K562 (cell line): ENCODE measurements at regions not wholly inside any gene's neighbourhood (a gene's known extent, or its start where the extent isn't known, plus 50 kb on each side); places are given as distances from the start of the nearest gene placed in this dataset.

Experiments
- ATAC-seq: fragments of 200-7000 bp; cut with Tn5 transposase; 3 replicates; pipeline ENCODE4 v1.9.1; 2020; ENCODE audit warnings: moderate library complexity
- BruUV-seq: library from RNA; stranded (reverse); fragments of 400-500 nt; replicated peaks from 2 replicates; lab custom pipeline; 2021; lab: Mats Ljungman, UMichigan
- CTCF ChIA-PET: fragments of 300-600 bp; formaldehyde crosslinking; extraction: SDS; loops from one replicate; lab custom pipeline; 2021; ENCODE audit warnings: low intra/inter-chr PET ratio; lab: Yijun Ruan, JAX
- POLR2A ChIA-PET: fragments of 300-600, 350-650 bp; sonication (Branson Sonifier 250); formaldehyde crosslinking; extraction: SDS; loops from one replicate; lab custom pipeline; 2021; ENCODE audit warnings: antibody characterized with exemption, inconsistent platforms; lab: Yijun Ruan, JAX
- DNase-seq, 4 experiments: peaks; one replicate each; pipeline versions ENCODE4 v3.0.0 to v3.0.0-alpha.2; 2011 to 2018; ENCODE audit warnings: low spot score in 3 of 4, mixed read lengths in 3 of 4; ENCODE audit errors: extremely low read depth in 1 of 4
- FAIRE-seq: peaks from 2 replicates; lab custom pipeline; 2011; peaks lifted over from hg19 to GRCh38; lab: Jason Lieb, UNC
- H2AFZ ChIP-seq: 2 replicates; pipeline ENCODE4 v1.6.0; 2011; ENCODE audit warnings: low read depth, low read length, control low read depth, inconsistent platforms
- H3K27ac ChIP-seq: fragments of 200-600 bp; 3 replicates; pipeline ENCODE4 v1.8.0; 2011; ENCODE audit warnings: low read depth, mild to moderate bottlenecking, control low read depth, inconsistent platforms, low read length, moderate library complexity, mixed read lengths; ENCODE audit errors: extremely low read depth
- H3K27me3 ChIP-seq, 2 experiments: fragments of 300-600 bp in 1 of 2; 2 replicates in 1 of 2; 3 replicates in 1 of 2; pipeline versions ENCODE4 v1.6.0 to v1.8.0; 2011; ENCODE audit warnings: inconsistent platforms in 2 of 2, low read length in 2 of 2, mild to moderate bottlenecking in 1 of 2, mixed read lengths in 1 of 2, moderate library complexity in 1 of 2; ENCODE audit not compliant: control insufficient read depth in 2 of 2, insufficient read depth in 2 of 2
- H3K36me3 ChIP-seq: fragments of 300-600 bp; 3 replicates; pipeline ENCODE4 v1.8.0; 2011; ENCODE audit warnings: mild to moderate bottlenecking, low read length, inconsistent platforms; ENCODE audit not compliant: control insufficient read depth, insufficient read depth
- H3K4me1 ChIP-seq, 2 experiments: fragments of 200-600 bp in 1 of 2; replicated peaks in 1 of 2; 2 replicates in 1 of 2; 3 replicates in 1 of 2; pipeline versions ENCODE4 v1.5.1 to v1.8.0; 2011; ENCODE audit warnings: inconsistent platforms in 2 of 2, low read length in 2 of 2, mild to moderate bottlenecking in 1 of 2, mixed read lengths in 1 of 2, moderate library complexity in 1 of 2; ENCODE audit not compliant: control insufficient read depth in 2 of 2, insufficient read depth in 2 of 2
- H3K4me2 ChIP-seq: 2 replicates; pipeline ENCODE4 v1.6.1; 2011; ENCODE audit warnings: low read length, control low read depth, inconsistent platforms, mixed read lengths; ENCODE audit not compliant: insufficient read depth
- H3K4me3 ChIP-seq: fragments of 200-600 bp; sonication (generic), shearing (Covaris generic); 2 replicates; pipeline ENCODE4 v1.5.1; 2016; ENCODE audit warnings: control low read depth, inconsistent platforms
- H3K79me2 ChIP-seq: fragments of 200-600 bp; 3 replicates; pipeline ENCODE4 v1.8.0; 2011; ENCODE audit warnings: low read length, inconsistent platforms; ENCODE audit not compliant: control insufficient read depth, insufficient read depth
- H3K9ac ChIP-seq, 2 experiments: 2 replicates each; pipeline versions ENCODE4 v1.6.0 to v1.6.1; 2011; ENCODE audit warnings: low read depth in 2 of 2, low read length in 2 of 2, control low read depth in 1 of 2, inconsistent platforms in 1 of 2, mild to moderate bottlenecking in 1 of 2, mixed read lengths in 1 of 2; ENCODE audit not compliant: insufficient read depth in 1 of 2
- H3K9me1 ChIP-seq: one replicate; pipeline ENCODE4 v1.6.0; 2011; ENCODE audit warnings: inconsistent platforms, mild to moderate bottlenecking, low read length, moderate library complexity; ENCODE audit not compliant: control insufficient read depth, insufficient read depth
- H3K9me3 ChIP-seq: replicated peaks from 2 replicates; pipeline ENCODE4 v1.5.1; 2011; ENCODE audit warnings: low read depth, low read length, inconsistent platforms; ENCODE audit not compliant: control insufficient read depth, insufficient read depth
- H4K20me1 ChIP-seq: replicated peaks from 2 replicates; pipeline ENCODE4 v1.6.1; 2011; ENCODE audit warnings: low read length, inconsistent platforms, mixed read lengths; ENCODE audit not compliant: control insufficient read depth, insufficient read depth
- CBX1 ChIP-seq: sonication (generic); IDR thresholded peaks from 2 replicates; pipeline ENCODE4 v1.6.1; 2016; ENCODE audit warnings: antibody characterized with exemption, low read depth, mild to moderate bottlenecking
- CBX3 ChIP-seq, 2 experiments: IDR thresholded peaks; 1 replicate in 1 of 2; 2 replicates in 1 of 2; pipeline ENCODE4 v1.6.1; 2012; ENCODE audit warnings: inconsistent platforms in 2 of 2, low read length in 2 of 2, borderline replicate concordance in 1 of 2, control low read depth in 1 of 2
- HMG20B ChIP-seq: fragments of 250-450 bp; sonication (Bioruptor Pico); IDR thresholded peaks from 2 replicates; pipeline ENCODE4 v1.5.0; 2021; ENCODE audit warnings: mild to moderate bottlenecking
- TRIM28 ChIP-seq: fragments of 450-650 bp; IDR thresholded peaks from 2 replicates; pipeline ENCODE4 v1.6.1; 2017
- ZBTB33 ChIP-seq: sonication (generic); formaldehyde crosslinking; IDR thresholded peaks from 2 replicates; pipeline ENCODE4 v1.8.1; 2023; ENCODE audit warnings: mild to moderate bottlenecking, missing genetic modification reagents
- ZEB2 ChIP-seq: fragments of 450-650 bp; IDR thresholded peaks from 2 replicates; pipeline ENCODE4 v1.6.1; 2016
- WGBS: fragments of 100-300 bp; shearing (Covaris generic); methylation state at CpG from one replicate; pipeline ENCODE4 v1.1.6; 2016; ENCODE audit warnings: low coverage, mixed read lengths; ENCODE audit not compliant: insufficient coverage; ENCODE audit errors: missing lambda C conversion rate; 5-methylcytosine and 5-hydroxymethylcytosine counted together
- in situ Hi-C: fragments of 300-500 bp; cut with MboI; formaldehyde crosslinking; loops from 4 replicates; pipeline ENCODE4 v1.15.0; 2018; ENCODE audit warnings: inconsistent platforms, mixed read lengths
- intact Hi-C: fragments of 100-400 bp; cut with micrococcal nuclease; formaldehyde crosslinking; loops from 2 replicates; pipeline ENCODE4 v1.14.2; 2022
- TF ChIP-seq, protein P1 (sequence below): fragments of 450-650 bp; IDR thresholded peaks from 2 replicates; pipeline ENCODE4 v1.6.1; 2018; ENCODE audit warnings: mild to moderate bottlenecking, low read depth; ENCODE audit not compliant: partially characterized antibody
- TF ChIP-seq, protein P2 (sequence below): sonication (generic); formaldehyde crosslinking; IDR thresholded peaks from 2 replicates; pipeline ENCODE4 v1.8.0; 2022; ENCODE audit warnings: missing genetic modification reagents, mild to moderate bottlenecking, moderate library complexity, borderline replicate concordance

DNA sequence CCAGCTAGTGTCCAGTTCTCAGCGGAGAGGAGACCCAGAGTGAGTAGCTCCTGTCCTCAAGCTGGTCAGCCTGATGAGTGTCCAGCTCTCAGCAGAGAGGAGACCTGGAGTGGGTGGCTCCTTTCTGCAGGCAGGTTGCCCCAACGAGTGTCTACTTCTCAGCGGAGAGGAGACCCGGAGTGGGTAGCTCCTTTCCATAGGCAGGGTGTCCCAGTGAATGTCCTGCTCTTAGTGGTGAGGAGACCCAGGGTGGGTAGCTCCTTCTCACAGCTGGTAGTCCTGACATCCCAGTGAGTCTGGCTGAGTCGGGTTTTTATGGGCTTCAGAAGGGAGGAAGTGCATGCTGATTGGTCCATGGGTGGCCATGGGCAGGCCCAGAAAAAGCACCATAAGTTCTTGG lies 55.7 kb upstream of the NUDT6 start:
- CTCF ChIA-PET: no interaction called here
- 96% methylated on average over 5 of the region's 5 CpGs for WGBS
- DNase-seq (peak in 1 of 4 experiments; percentile 13), ATAC-seq (peak; percentile 27; the same call in 1 of the 3 replicates), FAIRE-seq (no peak)
- H3K9me1 ChIP-seq: no peaks in the 10 kb centered on the region
- H3K79me2 ChIP-seq: peaks cover 10% of the 10 kb centered on the region; the same call in 2 of the 3 replicates
- no peak overlapping the region for H2AFZ ChIP-seq
- POLR2A ChIA-PET: interaction anchor here (0.6 to 1.5 kb wide), 4 partner anchors 10 to 289 kb away, joined by 3 to 8 read pairs (median 4); no protein-coding TSS in a partner anchor
- no peaks in the 10 kb centered on the region for H3K27me3 ChIP-seq
- in situ Hi-C loops (no loop called here), intact Hi-C loops (no loop called here)
- peaks cover 77% of the 10 kb centered on the region for H3K36me3 ChIP-seq
- H3K9ac ChIP-seq: no peak overlapping the region
- peaks cover 7% of the 10 kb centered on the region for H3K9me3 ChIP-seq
- H3K4me2 ChIP-seq: no peak overlapping the region
- BruUV-seq: no TSS peak
- 0 out of 2 replicates have a peak, but pooled peaks have one; percentile 67 for TF ChIP-seq CBX1
- no peak for TF ChIP-seq HMG20B (CRISPR knock-in tag)
- no peak for TF ChIP-seq ZEB2
- TF ChIP-seq, protein P1, sequence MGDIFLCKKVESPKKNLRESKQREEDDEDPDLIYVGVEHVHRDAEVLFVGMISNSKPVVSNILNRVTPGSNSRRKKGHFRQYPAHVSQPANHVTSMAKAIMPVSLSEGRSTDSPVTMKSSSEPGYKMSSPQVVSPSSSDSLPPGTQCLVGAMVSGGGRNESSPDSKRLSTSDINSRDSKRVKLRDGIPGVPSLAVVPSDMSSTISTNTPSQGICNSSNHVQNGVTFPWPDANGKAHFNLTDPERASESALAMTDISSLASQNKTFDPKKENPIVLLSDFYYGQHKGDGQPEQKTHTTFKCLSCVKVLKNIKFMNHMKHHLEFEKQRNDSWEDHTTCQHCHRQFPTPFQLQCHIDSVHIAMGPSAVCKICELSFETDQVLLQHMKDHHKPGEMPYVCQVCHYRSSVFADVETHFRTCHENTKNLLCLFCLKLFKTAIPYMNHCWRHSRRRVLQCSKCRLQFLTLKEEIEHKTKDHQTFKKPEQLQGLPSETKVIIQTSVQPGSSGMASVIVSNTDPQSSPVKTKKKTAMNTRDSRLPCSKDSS: peak; percentile 62
- peak in 1 of 2 experiments; percentile 86; a peak in 1 of 3 replicates for TF ChIP-seq CBX3 (IDR thresholded peaks at IDR 0.05; ENCODE audit: borderline replicate concordance in 1 of 2, low read length in 2 of 2)
- 0 out of 2 replicates have a peak, but pooled peaks have one; percentile 26 for TF ChIP-seq ZBTB33 (CRISPR knock-in tag)
- TF ChIP-seq, protein P2, sequence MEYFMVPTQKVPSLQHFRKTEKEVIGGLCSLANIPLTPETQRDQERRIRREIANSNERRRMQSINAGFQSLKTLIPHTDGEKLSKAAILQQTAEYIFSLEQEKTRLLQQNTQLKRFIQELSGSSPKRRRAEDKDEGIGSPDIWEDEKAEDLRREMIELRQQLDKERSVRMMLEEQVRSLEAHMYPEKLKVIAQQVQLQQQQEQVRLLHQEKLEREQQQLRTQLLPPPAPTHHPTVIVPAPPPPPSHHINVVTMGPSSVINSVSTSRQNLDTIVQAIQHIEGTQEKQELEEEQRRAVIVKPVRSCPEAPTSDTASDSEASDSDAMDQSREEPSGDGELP (CRISPR knock-in tag): peak; percentile 45; the same call in 1 of the 2 replicates
- TF ChIP-seq TRIM28: peak; percentile 76; the same call in 1 of the 2 replicates
- H3K4me3 ChIP-seq: no peak overlapping the region
- H3K4me1 ChIP-seq: no peaks in the 10 kb centered on the region
- no peak overlapping the region for H3K27ac ChIP-seq
- H4K20me1 ChIP-seq: no peaks in the 10 kb centered on the region
